ENCODE measurements at regions not wholly inside any gene's neighbourhood (a gene's known extent, or its start where the extent isn't known, plus 50 kb on each side); places are given as distances from the start of the nearest gene placed in this dataset.

- intact Hi-C loops (cut with DNase I) = no loop called here
- H3K27ac ChIP-seq = no peak overlapping the region
- 62 to 84% (median 77%) methylated on average over 4 to 5 of the region's 5 CpGs for WGBS, 4 donors
- H3K36me3 ChIP-seq = no peaks in the 10 kb centered on the region
- TF ChIP-seq POLR2A (IDR thresholded peaks at IDR 0.05) (no peak), CTCF (IDR thresholded peaks at IDR 0.05) (no peak)
- no peak overlapping the region for H3K4me3 ChIP-seq
- H3K4me1 ChIP-seq = peaks cover 0 to 4% (median 0%) of the 10 kb centered on the region in 12 donors
- DNase-seq (no peak), ATAC-seq (no peak)
- H3K27me3 ChIP-seq = no peaks in the 10 kb centered on the region
- H3K9me3 ChIP-seq = no peaks in the 10 kb centered on the region
These were observed 236.0 kb upstream of the POGK start for GRCh38 chr1:166603296-166603695.

DNA sequence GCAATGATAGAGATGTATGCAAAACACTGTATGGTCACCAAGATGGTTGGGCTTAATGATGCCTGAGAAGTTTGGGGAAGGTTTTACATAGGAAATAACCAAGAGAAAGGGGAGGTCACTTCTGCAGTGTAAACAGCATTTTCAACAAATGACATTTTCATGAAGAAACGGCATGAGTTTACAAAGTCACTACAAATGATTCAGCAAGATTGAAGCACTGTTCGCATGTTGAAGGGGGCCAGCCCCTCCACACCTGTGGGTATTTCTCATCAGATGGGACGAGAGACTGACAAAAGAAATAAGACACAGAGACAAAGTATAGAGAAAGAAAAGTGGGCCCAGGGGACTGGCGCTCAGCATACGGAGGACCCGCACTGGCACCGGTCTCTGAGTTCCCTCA, 234.1 kb upstream of the POGK start:
- H3K9me3 ChIP-seq = no peaks in the 10 kb centered on the region
- no peaks in the 10 kb centered on the region for H3K27me3 ChIP-seq
- no peaks in the 10 kb centered on the region for H3K36me3 ChIP-seq
- TF ChIP-seq POLR2A (IDR thresholded peaks at IDR 0.05) (no peak), CTCF (IDR thresholded peaks at IDR 0.05) (no peak)
- DNase-seq = peak in 1 of 5 donors; percentile 37
- 42 to 48% (median 44%) methylated on average over 7 of the region's 7 CpGs for WGBS, 4 donors
- peaks cover 0 to 8% (median 0%) of the 10 kb centered on the region in 12 donors for H3K4me1 ChIP-seq
- H3K27ac ChIP-seq = peak overlapping the region in 6 of 12 donors; percentile 13 to 62 (median 37)
- no peak overlapping the region for H3K4me3 ChIP-seq
- ATAC-seq = no peak
- intact Hi-C loops (cut with DNase I) = no loop called here

- DNase-seq = no peak
- peaks cover 0 to 9% (median 0%) of the 10 kb centered on the region in 12 donors for H3K4me1 ChIP-seq
These were observed 226.4 kb upstream of the POGK start for GRCh38 chr1:166612886-166613285.

DNA sequence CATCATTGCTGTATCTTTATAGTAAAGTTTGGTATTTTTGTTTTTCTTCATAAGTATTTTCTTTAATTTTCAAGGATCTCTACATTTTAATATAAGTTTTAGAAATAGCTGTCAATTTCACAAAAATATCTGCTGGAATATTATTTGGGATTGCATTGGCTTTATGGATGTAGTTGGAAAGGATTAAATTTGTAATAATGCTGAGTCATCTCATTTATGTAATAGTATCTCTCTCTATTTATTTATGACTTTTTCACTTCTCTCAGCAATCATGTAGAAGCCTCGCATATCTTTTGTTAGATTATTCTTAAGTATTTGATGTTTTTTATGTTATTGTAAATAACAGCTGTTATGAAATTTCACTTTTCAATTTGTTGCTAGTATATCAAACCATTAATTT, 223.1 kb upstream of the POGK start:
- intact Hi-C loops (cut with DNase I) = no loop called here
- Histone ChIP-seq H3K36me3 (no peaks in the 10 kb centered on the region), H3K4me1 (no peaks in the 10 kb centered on the region), H3K4me3 (no peak overlapping the region), H3K9me3 (no peaks in the 10 kb centered on the region), H3K27ac (no peak overlapping the region), H3K27me3 (no peaks in the 10 kb centered on the region)
- ATAC-seq (no peak), DNase-seq (no peak)
- WGBS, 4 donors = 83 to 88% (median 86%) methylated on average over 1 of the region's 1 CpG
- no peak for TF ChIP-seq POLR2A (IDR thresholded peaks at IDR 0.05)
- TF ChIP-seq CTCF (IDR thresholded peaks at IDR 0.05) = no peak

More at GRCh38 chr1:166612886-166613285, 226.4 kb upstream of the POGK start:
- Histone ChIP-seq H3K27me3 (no peaks in the 10 kb centered on the region), H3K4me3 (no peak overlapping the region), H3K27ac (no peak overlapping the region), H3K9me3 (no peaks in the 10 kb centered on the region), H3K36me3 (no peaks in the 10 kb centered on the region)
- intact Hi-C loops (cut with DNase I) = no loop called here
- ATAC-seq = no peak
- 45 to 67% (median 55%) methylated on average over 1 of the region's 1 CpG for WGBS, 4 donors
- TF ChIP-seq CTCF (IDR thresholded peaks at IDR 0.05) (no peak), POLR2A (IDR thresholded peaks at IDR 0.05) (no peak)
